GM12892 (cell line): ENCODE measurements at regions not wholly inside any gene's neighbourhood (a gene's known extent, or its start where the extent isn't known, plus 50 kb on each side); places are given as distances from the start of the nearest gene placed in this dataset.
A peak's percentile ranks its signal among the peaks of the same experiment; 100 is the strongest.

ENCODE experiments used
- DNase-seq: peaks from one replicate; pipeline ENCODE4 v3.0.0; 2011; ENCODE audit not compliant: insufficient read length
- FAIRE-seq: peaks from 2 replicates; lab custom pipeline; 2011; peaks lifted over from hg19 to GRCh38; lab: Jason Lieb, UNC
- POLR2A ChIP-seq: IDR thresholded peaks from 2 replicates; pipeline ENCODE4 v1.6.1; 2011; ENCODE audit warnings: low read depth, low read length, control low read depth
- POLR2AphosphoS5 ChIP-seq: IDR thresholded peaks from 2 replicates; pipeline ENCODE4 v1.6.1; 2011; ENCODE audit warnings: low read depth, low read length, control low read depth
- TAF1 ChIP-seq: IDR thresholded peaks from 2 replicates; pipeline ENCODE4 v1.6.1; 2011; ENCODE audit warnings: low read depth, mild to moderate bottlenecking, control low read depth, low read length, borderline replicate concordance

- TF ChIP-seq POLR2AphosphoS5, result no peak
- TF ChIP-seq POLR2A, result no peak
- TF ChIP-seq TAF1, result no peak
- no peak for DNase-seq
- FAIRE-seq, result no peak
These were observed 125.9 kb upstream of the MLN start for GRCh38 chr6:33929575-33930288.

GRCh38 chr6:33927616-33928015 lies 123.8 kb upstream of the MLN start:
- DNase-seq, result no peak

GRCh38 chr6:33927112-33927511 lies 123.3 kb upstream of the MLN start:
- DNase-seq (no peak), FAIRE-seq (no peak)
- no peak for TF ChIP-seq TAF1
- TF ChIP-seq POLR2AphosphoS5, result no peak
- no peak for TF ChIP-seq POLR2A

More at GRCh38 chr6:33927616-33928015, 123.8 kb upstream of the MLN start:
- no peak for TF ChIP-seq TAF1
- no peak for TF ChIP-seq POLR2AphosphoS5
- TF ChIP-seq POLR2A, result no peak
- no peak for FAIRE-seq

- no peak for TF ChIP-seq POLR2A
- TF ChIP-seq POLR2AphosphoS5, result no peak
- TF ChIP-seq TAF1, result no peak
- DNase-seq (no peak), FAIRE-seq (no peak)
These were observed 122.6 kb upstream of the MLN start for GRCh38 chr6:33926451-33926850.

- TF ChIP-seq POLR2A (no peak), TAF1 (no peak), POLR2AphosphoS5 (no peak)
- FAIRE-seq, result no peak
- no peak for DNase-seq
These were observed 122.1 kb upstream of the MLN start for GRCh38 chr6:33925936-33926335.

GRCh38 chr6:33925210-33925609 lies 121.4 kb upstream of the MLN start:
- TF ChIP-seq TAF1 (no peak), POLR2AphosphoS5 (no peak), POLR2A (no peak)
- DNase-seq, result no peak
- FAIRE-seq, result no peak

GRCh38 chr6:33924681-33925080 lies 120.9 kb upstream of the MLN start:
- no peak for FAIRE-seq
- no peak for TF ChIP-seq TAF1
- no peak for TF ChIP-seq POLR2A
- TF ChIP-seq POLR2AphosphoS5, result no peak
- DNase-seq, result no peak

GRCh38 chr6:33923857-33924514 lies 120.2 kb upstream of the MLN start:
- DNase-seq (no peak), FAIRE-seq (no peak)
- TF ChIP-seq POLR2A (no peak), TAF1 (no peak), POLR2AphosphoS5 (no peak)

GRCh38 chr6:33921745-33922144 lies 117.9 kb upstream of the MLN start:
- TF ChIP-seq POLR2A (no peak), POLR2AphosphoS5 (no peak), TAF1 (no peak)
- DNase-seq (no peak), FAIRE-seq (no peak)

GRCh38 chr6:33918175-33918695 lies 114.4 kb upstream of the MLN start:
- FAIRE-seq, result no peak
- TF ChIP-seq TAF1 (no peak), POLR2AphosphoS5 (no peak), POLR2A (no peak)
- DNase-seq, result no peak

GRCh38 chr6:33915134-33915533 lies 111.3 kb upstream of the MLN start:
- no peak for TF ChIP-seq POLR2A
- no peak for TF ChIP-seq POLR2AphosphoS5
- TF ChIP-seq TAF1, result no peak
- FAIRE-seq (peak; percentile 38), DNase-seq (no peak)

- FAIRE-seq (peak; percentile 78), DNase-seq (no peak)
- TF ChIP-seq POLR2AphosphoS5, result no peak
- TF ChIP-seq TAF1, result no peak
- TF ChIP-seq POLR2A, result no peak
These were observed 110.8 kb upstream of the MLN start for GRCh38 chr6:33914645-33915044.
